GM23338 (cell line): ENCODE measurements at regions not wholly inside any gene's neighbourhood (a gene's known extent, or its start where the extent isn't known, plus 50 kb on each side); places are given as distances from the start of the nearest gene placed in this dataset.
"Not testable (repeated sequence)": the region's sequence is repeated elsewhere in the genome, so short reads cannot be mapped to it uniquely, and the experiment has no call there.

Source experiments
- ATAC-seq: fragments of 200-7000 bp; cut with Tn5 transposase; 3 replicates; pipeline ENCODE4 v1.9.1; 2020
- DNase-seq: peaks from one replicate; pipeline ENCODE4 v3.0.0-alpha.2; 2015; ENCODE audit warnings: low spot score
- H2AFZ ChIP-seq: fragments of 200-600 bp; sonication (generic); 2 replicates; pipeline ENCODE4 v1.8.0; 2016; ENCODE audit warnings: antibody characterized with exemption, mild to moderate bottlenecking, moderate library complexity
- H3F3A ChIP-seq: fragments of 200-600 bp; sonication (generic); replicated peaks from 2 replicates; pipeline ENCODE4 v1.8.0; 2017; ENCODE audit warnings: antibody characterized with exemption, mixed run types, low read depth
- H3K27ac ChIP-seq: fragments of 200-600 bp; sonication (generic); 2 replicates; pipeline ENCODE4 v1.6.1; 2016; ENCODE audit warnings: low read depth
- H3K27me3 ChIP-seq: fragments of 200-600 bp; sonication (generic); 2 replicates; pipeline ENCODE4 v1.8.0; 2016; ENCODE audit warnings: mild to moderate bottlenecking, mixed run types, moderate library complexity; ENCODE audit not compliant: insufficient read depth
- H3K36me3 ChIP-seq: fragments of 200-600 bp; sonication (generic); 2 replicates; pipeline ENCODE4 v1.8.0; 2016; ENCODE audit warnings: mild to moderate bottlenecking; ENCODE audit not compliant: insufficient read depth
- H3K4me1 ChIP-seq: fragments of 200-600 bp; sonication (generic); 2 replicates; pipeline ENCODE4 v1.8.0; 2016; ENCODE audit warnings: mild to moderate bottlenecking, moderate library complexity; ENCODE audit not compliant: insufficient read depth
- H3K4me2 ChIP-seq: fragments of 200-600 bp; sonication (generic); 2 replicates; pipeline ENCODE4 v1.7.1; 2017; ENCODE audit warnings: mixed run types
- H3K4me3 ChIP-seq: fragments of 200-600 bp; sonication (generic); 2 replicates; pipeline ENCODE4 v1.6.1; 2016; ENCODE audit warnings: mixed run types
- H3K79me2 ChIP-seq: fragments of 200-600 bp; sonication (generic); replicated peaks from 2 replicates; pipeline ENCODE4 v1.8.0; 2017; ENCODE audit warnings: mild to moderate bottlenecking; ENCODE audit not compliant: insufficient read depth
- H3K9me2 ChIP-seq: fragments of 200-600 bp; sonication (generic); 2 replicates; pipeline ENCODE4 v1.8.0; 2017; ENCODE audit not compliant: insufficient read depth
- H4K20me1 ChIP-seq: fragments of 200-600 bp; sonication (generic); replicated peaks from 2 replicates; pipeline ENCODE4 v1.8.0; 2017; ENCODE audit warnings: mild to moderate bottlenecking; ENCODE audit not compliant: insufficient read depth
- H3K27ac Mint-ChIP-seq: 2 replicates; pipeline ENCODE4 v1.8.0; 2020; ENCODE audit warnings: inconsistent platforms, mild to moderate bottlenecking, moderate library complexity, mixed read lengths
- H3K27me3 Mint-ChIP-seq: 3 replicates; pipeline ENCODE4 v1.8.0; 2022; ENCODE audit warnings: low read depth, mild to moderate bottlenecking, moderate library complexity, mixed read lengths, inconsistent platforms; ENCODE audit not compliant: insufficient read depth, poor library complexity
- H3K36me3 Mint-ChIP-seq: 3 replicates; pipeline ENCODE4 v1.8.0; 2021; ENCODE audit warnings: low read depth, mild to moderate bottlenecking, inconsistent platforms, moderate library complexity, mixed read lengths
- H3K4me1 Mint-ChIP-seq: 3 replicates; pipeline ENCODE4 v1.8.0; 2020; ENCODE audit warnings: mild to moderate bottlenecking, inconsistent platforms, mixed read lengths
- H3K4me3 Mint-ChIP-seq: 3 replicates; pipeline ENCODE4 v1.8.0; 2021; ENCODE audit warnings: moderate library complexity, mild to moderate bottlenecking, inconsistent platforms, mixed read lengths
- H3K9me3 Mint-ChIP-seq: 3 replicates; pipeline ENCODE4 v1.8.0; 2020; ENCODE audit warnings: moderate library complexity, mild to moderate bottlenecking, inconsistent platforms, mixed read lengths
- CREB1 ChIP-seq: fragments of 250-450 bp; sonication (Bioruptor Pico); IDR thresholded peaks from 2 replicates; pipeline ENCODE4 v1.5.0; 2020; ENCODE audit warnings: low read depth, mild to moderate bottlenecking, moderate library complexity
- CTCF ChIP-seq, 2 experiments: fragments of 200-600 bp in 1 of 2; sonication (generic) in 1 of 2; conservative IDR thresholded peaks; 2 replicates each; pipeline versions ENCODE4 v1.5.1 to v1.6.1; 2016 to 2017; ENCODE audit warnings: antibody characterized with exemption in 2 of 2, low read depth in 2 of 2, mild to moderate bottlenecking in 2 of 2, moderate library complexity in 1 of 2
- ETS1 ChIP-seq: IDR thresholded peaks from 2 replicates; pipeline ENCODE4 v1.6.1; 2016; ENCODE audit warnings: antibody characterized with exemption
- EZH2 ChIP-seq: fragments of 200-600 bp; sonication (generic); IDR thresholded peaks from one replicate; pipeline ENCODE4 v1.8.0; 2017; ENCODE audit warnings: antibody characterized with exemption, mild to moderate bottlenecking, low read depth; ENCODE audit not compliant: unreplicated experiment
- EZH2phosphoT487 ChIP-seq: fragments of 200-600 bp; sonication (generic); IDR thresholded peaks from one replicate; pipeline ENCODE4 v1.8.1; 2018; ENCODE audit warnings: antibody characterized with exemption; ENCODE audit not compliant: unreplicated experiment
- JUNB ChIP-seq: IDR thresholded peaks from one replicate; pipeline ENCODE4 v1.6.1; 2016; ENCODE audit warnings: antibody characterized with exemption; ENCODE audit not compliant: unreplicated experiment
- NANOG ChIP-seq: IDR thresholded peaks from 2 replicates; pipeline ENCODE4 v1.6.1; 2016; ENCODE audit warnings: antibody characterized with exemption, borderline replicate concordance
- POLR2AphosphoS5 ChIP-seq: IDR thresholded peaks from 2 replicates; pipeline ENCODE4 v1.6.1; 2016; ENCODE audit warnings: antibody characterized with exemption, low read depth
- REST ChIP-seq: IDR thresholded peaks from one replicate; pipeline ENCODE4 v1.6.1; 2018; ENCODE audit warnings: antibody characterized with exemption; ENCODE audit not compliant: unreplicated experiment
- ZNF114 ChIP-seq: fragments of 250-450 bp; sonication (Bioruptor Pico); IDR thresholded peaks from 2 replicates; pipeline ENCODE4 v1.5.0; 2020; ENCODE audit warnings: mild to moderate bottlenecking, moderate library complexity
- ZNF331 ChIP-seq: fragments of 250-450 bp; sonication (Bioruptor Pico); IDR thresholded peaks from 2 replicates; pipeline ENCODE4 v1.5.0; 2020; ENCODE audit warnings: low read depth, mild to moderate bottlenecking, moderate library complexity

GRCh38 chr12:88368077-88368476 lies 212.2 kb downstream of the KITLG start:
- not testable (repeated sequence) for H3F3A ChIP-seq, H3K27ac ChIP-seq, H3K9me2 ChIP-seq, H3K4me2 ChIP-seq, H3K4me1 ChIP-seq, H3K36me3 Mint-ChIP-seq, H3K27me3 ChIP-seq, ATAC-seq, H3K4me1 Mint-ChIP-seq, H2AFZ ChIP-seq, H3K4me3 Mint-ChIP-seq, H3K27ac Mint-ChIP-seq, H3K36me3 ChIP-seq, H3K9me3 Mint-ChIP-seq, H3K27me3 Mint-ChIP-seq, DNase-seq, H3K4me3 ChIP-seq, H4K20me1 ChIP-seq, H3K79me2 ChIP-seq

GRCh38 chr12:88371416-88372183 lies 208.7 kb downstream of the KITLG start:
- Histone ChIP-seq H3K9me2 (no peaks in the 10 kb centered on the region), H3K4me2 (no peak overlapping the region), H2AFZ (no peak overlapping the region), H4K20me1 (no peaks in the 10 kb centered on the region), H3F3A (no peaks in the 10 kb centered on the region), H3K36me3 (no peaks in the 10 kb centered on the region), H3K27me3 (no peaks in the 10 kb centered on the region), H3K4me1 (no peaks in the 10 kb centered on the region), H3K79me2 (no peaks in the 10 kb centered on the region), H3K4me3 (no peak overlapping the region), H3K27ac (no peak overlapping the region)
- Mint-ChIP-seq H3K27ac (no peak overlapping the region), H3K27me3 (peaks cover 4% of the 10 kb centered on the region), H3K9me3 (no peaks in the 10 kb centered on the region), H3K36me3 (no peaks in the 10 kb centered on the region), H3K4me3 (no peak overlapping the region), H3K4me1 (peaks cover 5% of the 10 kb centered on the region)
- ATAC-seq (no peak), DNase-seq (no peak)
- TF ChIP-seq JUNB (no peak), EZH2phosphoT487 (no peak), REST (no peak), EZH2 (no peak), NANOG (no peak), ETS1 (no peak), CTCF (conservative IDR thresholded peaks at IDR 0.05; ENCODE audit: low read depth in 2 of 2) (no peak), ZNF114 (no peak), CREB1 (CRISPR knock-in tag) (no peak), POLR2AphosphoS5 (no peak), ZNF331 (CRISPR knock-in tag) (no peak)
